Loucy (cell line): ENCODE measurements at regions not wholly inside any gene's neighbourhood (a gene's known extent, or its start where the extent isn't known, plus 50 kb on each side); places are given as distances from the start of the nearest gene placed in this dataset.

Experiments
- H2AFZ ChIP-seq: fragments of 200-600 bp; sonication (generic); 2 replicates; pipeline ENCODE4 v1.6.0; 2016; ENCODE audit warnings: antibody characterized with exemption, mild to moderate bottlenecking, low read length, moderate library complexity
- H3F3A ChIP-seq: fragments of 200-600 bp; 2 replicates; pipeline ENCODE4 v1.6.0; 2016; ENCODE audit warnings: antibody characterized with exemption, low read depth, mild to moderate bottlenecking
- H3K27me3 ChIP-seq: fragments of 200-600 bp; sonication (generic); 2 replicates; pipeline ENCODE4 v1.6.1; 2014; ENCODE audit warnings: low read length, mild to moderate bottlenecking; ENCODE audit not compliant: insufficient read depth, poor library complexity, severe bottlenecking
- H3K36me3 ChIP-seq: fragments of 200-600 bp; sonication (generic); 2 replicates; pipeline ENCODE4 v1.6.1; 2016; ENCODE audit warnings: low read length; ENCODE audit not compliant: insufficient read depth
- H3K4me1 ChIP-seq: fragments of 200-600 bp; sonication (generic); 2 replicates; pipeline ENCODE4 v1.5.1; 2014; ENCODE audit warnings: low read length, mild to moderate bottlenecking; ENCODE audit not compliant: insufficient read depth, poor library complexity, severe bottlenecking
- H3K4me2 ChIP-seq: fragments of 200-600 bp; sonication (generic); 2 replicates; pipeline ENCODE4 v1.6.0; 2014; ENCODE audit warnings: antibody characterized with exemption, low read length, low read depth, mild to moderate bottlenecking; ENCODE audit not compliant: poor library complexity, severe bottlenecking
- H3K4me3 ChIP-seq: fragments of 200-600 bp; sonication (generic); 2 replicates; pipeline ENCODE4 v1.5.1; 2014; ENCODE audit warnings: low read length, mild to moderate bottlenecking, mixed read lengths; ENCODE audit not compliant: poor library complexity, severe bottlenecking
- H3K79me2 ChIP-seq: fragments of 200-600 bp; sonication (generic); 2 replicates; pipeline ENCODE4 v1.6.1; 2014; ENCODE audit warnings: low read length; ENCODE audit not compliant: insufficient read depth
- H3K9ac ChIP-seq: fragments of 200-600 bp; sonication (generic); 2 replicates; pipeline ENCODE4 v1.6.0; 2014; ENCODE audit warnings: mild to moderate bottlenecking, low read depth, low read length, moderate library complexity; ENCODE audit not compliant: poor library complexity, severe bottlenecking
- H3K9me2 ChIP-seq: fragments of 200-600 bp; sonication (generic); replicated peaks from 2 replicates; pipeline ENCODE4 v1.6.1; 2016; ENCODE audit warnings: low read depth, low read length, mixed read lengths
- H3K9me3 ChIP-seq: fragments of 200-600 bp; sonication (generic); 2 replicates; pipeline ENCODE4 v1.6.1; 2014; ENCODE audit warnings: mild to moderate bottlenecking, antibody characterized with exemption, low read length, low read depth; ENCODE audit not compliant: insufficient read depth
- H4K20me1 ChIP-seq: fragments of 200-600 bp; sonication (generic); 2 replicates; pipeline ENCODE4 v1.6.0; 2014; ENCODE audit warnings: antibody characterized with exemption, low read length, mild to moderate bottlenecking; ENCODE audit not compliant: insufficient read depth, poor library complexity, severe bottlenecking
- CTCF ChIP-seq: fragments of 200-600 bp; sonication (generic); conservative IDR thresholded peaks from 2 replicates; pipeline ENCODE4 v1.5.1; 2014; ENCODE audit warnings: mild to moderate bottlenecking, antibody characterized with exemption, low read length
- EZH2phosphoT487 ChIP-seq: fragments of 200-600 bp; IDR thresholded peaks from 2 replicates; pipeline ENCODE4 v1.6.1; 2018; ENCODE audit warnings: antibody characterized with exemption, mild to moderate bottlenecking, moderate library complexity, borderline replicate concordance

- H3K9ac ChIP-seq = no peak overlapping the region
- H3F3A ChIP-seq = no peaks in the 10 kb centered on the region
- no peak overlapping the region for H2AFZ ChIP-seq
Measured at GRCh38 chr2:198691236-198691635, 766.5 kb downstream of the SATB2 start.

GRCh38 chr2:198664321-198664720, 793.4 kb downstream of the SATB2 start:
- Histone ChIP-seq H3K4me3 (no peak overlapping the region), H3K36me3 (no peaks in the 10 kb centered on the region), H2AFZ (peak overlapping the region; percentile 1; the same call in 1 of the 2 replicates), H3K9me3 (no peaks in the 10 kb centered on the region), H3K79me2 (no peaks in the 10 kb centered on the region), H3F3A (no peaks in the 10 kb centered on the region), H3K9ac (no peak overlapping the region), H3K27me3 (no peaks in the 10 kb centered on the region), H3K9me2 (no peaks in the 10 kb centered on the region), H4K20me1 (no peaks in the 10 kb centered on the region), H3K4me2 (no peak overlapping the region), H3K4me1 (peaks cover 10% of the 10 kb centered on the region)
- TF ChIP-seq CTCF (no peak), EZH2phosphoT487 (no peak)

More at GRCh38 chr2:198691236-198691635, 766.5 kb downstream of the SATB2 start:
- H3K9me2 ChIP-seq = no peaks in the 10 kb centered on the region
- TF ChIP-seq CTCF = no peak
- TF ChIP-seq EZH2phosphoT487 = no peak
- H3K79me2 ChIP-seq = no peaks in the 10 kb centered on the region
- no peaks in the 10 kb centered on the region for H3K36me3 ChIP-seq
- no peaks in the 10 kb centered on the region for H3K27me3 ChIP-seq
- no peak overlapping the region for H3K4me2 ChIP-seq
- H3K4me3 ChIP-seq = no peak overlapping the region
- no peaks in the 10 kb centered on the region for H4K20me1 ChIP-seq
- H3K9me3 ChIP-seq = no peaks in the 10 kb centered on the region
- no peaks in the 10 kb centered on the region for H3K4me1 ChIP-seq

- no peak overlapping the region for H3K4me3 ChIP-seq
- H4K20me1 ChIP-seq = no peaks in the 10 kb centered on the region
- no peak overlapping the region for H3K4me2 ChIP-seq
- peaks cover 10% of the 10 kb centered on the region for H3K4me1 ChIP-seq
- H3F3A ChIP-seq = no peaks in the 10 kb centered on the region
- H3K27me3 ChIP-seq = no peaks in the 10 kb centered on the region
- TF ChIP-seq CTCF = no peak
- TF ChIP-seq EZH2phosphoT487 = no peak
- no peaks in the 10 kb centered on the region for H3K79me2 ChIP-seq
- no peak overlapping the region for H3K9ac ChIP-seq
- no peaks in the 10 kb centered on the region for H3K9me3 ChIP-seq
- H3K9me2 ChIP-seq = no peaks in the 10 kb centered on the region
- H2AFZ ChIP-seq = no peak overlapping the region; the same call in 1 of the 2 replicates
- no peaks in the 10 kb centered on the region for H3K36me3 ChIP-seq
Measured at GRCh38 chr2:198662905-198663304, 794.8 kb downstream of the SATB2 start.
